Mesothelial cell of epicardium (in vitro differentiated cells): ENCODE measurements at regions not wholly inside any gene's neighbourhood (a gene's known extent, or its start where the extent isn't known, plus 50 kb on each side); places are given as distances from the start of the nearest gene placed in this dataset.
"Not testable (repeated sequence)": the region's sequence is repeated elsewhere in the genome, so short reads cannot be mapped to it uniquely, and the experiment has no call there.

ENCODE experiments used
- DNase-seq, 2 experiments: peaks; one replicate each; pipeline ENCODE4 v3.0.0; 2021; ENCODE audit warnings: low spot score in 2 of 2; ENCODE audit not compliant: unreplicated experiment in 2 of 2
- H3K27ac Mint-ChIP-seq: 2 replicates; pipeline ENCODE4 v1.8.0; 2021; ENCODE audit warnings: mixed read lengths
- H3K27me3 Mint-ChIP-seq: 2 replicates; pipeline ENCODE4 v1.8.0; 2021; ENCODE audit warnings: low read depth, mixed read lengths
- H3K36me3 Mint-ChIP-seq: 2 replicates; pipeline ENCODE4 v1.8.0; 2021; ENCODE audit warnings: mixed read lengths
- H3K4me1 Mint-ChIP-seq: 2 replicates; pipeline ENCODE4 v1.8.0; 2021; ENCODE audit warnings: mixed read lengths
- H3K4me3 Mint-ChIP-seq: 2 replicates; pipeline ENCODE4 v1.8.0; 2021; ENCODE audit warnings: mild to moderate bottlenecking, moderate library complexity, mixed read lengths
- H3K9me3 Mint-ChIP-seq: 2 replicates; pipeline ENCODE4 v1.8.0; 2021; ENCODE audit warnings: mixed read lengths
- TF ChIP-seq, protein P1 (sequence below): fragments of 200-600 bp; sonication (generic); IDR thresholded peaks from one replicate; pipeline ENCODE4 v1.5.0; 2021; ENCODE audit warnings: antibody characterized with exemption; ENCODE audit not compliant: unreplicated experiment

DNA sequence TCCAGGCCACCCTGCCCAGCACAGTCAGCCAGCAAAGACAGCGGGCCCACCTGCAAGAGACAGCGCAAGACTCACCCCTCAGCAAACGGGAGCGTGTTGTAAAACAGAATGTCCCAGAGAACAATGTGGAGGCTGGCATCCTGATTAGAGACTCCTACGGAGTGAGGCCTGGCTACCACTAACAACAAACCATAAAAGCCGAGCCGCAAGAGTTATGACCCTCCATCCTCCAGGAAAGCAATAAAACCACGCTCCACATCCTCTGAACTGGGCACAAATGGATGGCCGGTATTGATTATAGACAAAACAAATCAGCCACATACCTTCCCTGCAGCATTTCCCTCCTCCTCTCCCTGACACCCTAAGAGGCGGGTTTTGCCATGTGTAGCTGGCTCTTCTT, 75.8 kb upstream of the LIPC start:
- no peaks in the 10 kb centered on the region for H3K9me3 Mint-ChIP-seq
- H3K27me3 Mint-ChIP-seq: peaks cover 7% of the 10 kb centered on the region
- TF ChIP-seq, protein P1, sequence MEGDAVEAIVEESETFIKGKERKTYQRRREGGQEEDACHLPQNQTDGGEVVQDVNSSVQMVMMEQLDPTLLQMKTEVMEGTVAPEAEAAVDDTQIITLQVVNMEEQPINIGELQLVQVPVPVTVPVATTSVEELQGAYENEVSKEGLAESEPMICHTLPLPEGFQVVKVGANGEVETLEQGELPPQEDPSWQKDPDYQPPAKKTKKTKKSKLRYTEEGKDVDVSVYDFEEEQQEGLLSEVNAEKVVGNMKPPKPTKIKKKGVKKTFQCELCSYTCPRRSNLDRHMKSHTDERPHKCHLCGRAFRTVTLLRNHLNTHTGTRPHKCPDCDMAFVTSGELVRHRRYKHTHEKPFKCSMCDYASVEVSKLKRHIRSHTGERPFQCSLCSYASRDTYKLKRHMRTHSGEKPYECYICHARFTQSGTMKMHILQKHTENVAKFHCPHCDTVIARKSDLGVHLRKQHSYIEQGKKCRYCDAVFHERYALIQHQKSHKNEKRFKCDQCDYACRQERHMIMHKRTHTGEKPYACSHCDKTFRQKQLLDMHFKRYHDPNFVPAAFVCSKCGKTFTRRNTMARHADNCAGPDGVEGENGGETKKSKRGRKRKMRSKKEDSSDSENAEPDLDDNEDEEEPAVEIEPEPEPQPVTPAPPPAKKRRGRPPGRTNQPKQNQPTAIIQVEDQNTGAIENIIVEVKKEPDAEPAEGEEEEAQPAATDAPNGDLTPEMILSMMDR: no peak
- no peaks in the 10 kb centered on the region for H3K36me3 Mint-ChIP-seq
- DNase-seq: no peak
- no peak overlapping the region for H3K4me3 Mint-ChIP-seq
- no peak overlapping the region for H3K27ac Mint-ChIP-seq
- H3K4me1 Mint-ChIP-seq: peaks cover 7% of the 10 kb centered on the region

DNA sequence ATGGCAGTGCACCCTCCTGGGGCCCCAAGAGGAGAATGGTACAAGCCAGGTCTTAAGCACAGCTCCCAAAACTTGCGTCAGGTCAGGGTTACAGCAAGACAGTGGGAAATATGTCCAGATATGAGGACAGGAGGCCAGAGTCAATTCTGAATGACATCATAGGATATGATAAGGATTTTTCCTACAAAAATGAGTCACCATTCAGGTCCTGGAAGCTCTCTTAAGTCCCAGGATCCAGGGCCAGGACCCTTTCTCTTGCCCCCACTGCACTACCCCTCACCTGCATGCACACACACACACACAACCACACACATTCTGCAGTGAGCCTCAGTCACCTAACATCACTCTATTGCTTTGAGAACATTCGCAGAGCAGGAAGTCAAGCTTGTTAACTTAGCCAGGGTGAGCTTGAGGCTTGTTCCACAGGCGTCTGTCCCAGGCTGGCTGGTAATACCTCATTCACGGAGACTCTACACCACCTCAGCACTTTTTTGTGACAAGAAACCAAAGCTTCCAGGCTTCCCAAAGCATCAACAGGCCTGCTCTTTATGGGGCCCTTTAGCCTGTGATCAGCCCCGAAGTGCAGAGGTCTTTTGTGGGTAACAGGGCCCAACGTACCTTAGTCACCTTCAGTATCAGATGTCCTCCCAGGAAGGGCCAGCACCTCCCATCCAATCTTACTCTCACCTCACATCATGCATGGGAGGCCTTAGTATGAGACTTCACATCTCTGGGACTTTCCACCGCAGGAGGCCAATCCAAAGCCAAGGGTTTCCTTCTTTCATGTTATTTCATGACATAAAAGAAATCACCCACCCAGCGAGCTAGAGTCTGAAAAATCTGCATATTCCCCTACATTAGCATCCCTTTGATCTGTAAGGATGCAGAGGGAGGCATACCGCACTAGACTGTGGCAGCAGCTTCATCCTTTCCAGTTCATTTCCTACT, 74.0 kb upstream of the LIPC start:
- DNase-seq: no peak
- Mint-ChIP-seq H3K27ac (no peak overlapping the region), H3K9me3 (no peaks in the 10 kb centered on the region), H3K27me3 (peaks cover 7% of the 10 kb centered on the region), H3K36me3 (no peaks in the 10 kb centered on the region), H3K4me1 (peaks cover 14% of the 10 kb centered on the region), H3K4me3 (no peak overlapping the region)
- TF ChIP-seq, protein P1: no peak

DNA sequence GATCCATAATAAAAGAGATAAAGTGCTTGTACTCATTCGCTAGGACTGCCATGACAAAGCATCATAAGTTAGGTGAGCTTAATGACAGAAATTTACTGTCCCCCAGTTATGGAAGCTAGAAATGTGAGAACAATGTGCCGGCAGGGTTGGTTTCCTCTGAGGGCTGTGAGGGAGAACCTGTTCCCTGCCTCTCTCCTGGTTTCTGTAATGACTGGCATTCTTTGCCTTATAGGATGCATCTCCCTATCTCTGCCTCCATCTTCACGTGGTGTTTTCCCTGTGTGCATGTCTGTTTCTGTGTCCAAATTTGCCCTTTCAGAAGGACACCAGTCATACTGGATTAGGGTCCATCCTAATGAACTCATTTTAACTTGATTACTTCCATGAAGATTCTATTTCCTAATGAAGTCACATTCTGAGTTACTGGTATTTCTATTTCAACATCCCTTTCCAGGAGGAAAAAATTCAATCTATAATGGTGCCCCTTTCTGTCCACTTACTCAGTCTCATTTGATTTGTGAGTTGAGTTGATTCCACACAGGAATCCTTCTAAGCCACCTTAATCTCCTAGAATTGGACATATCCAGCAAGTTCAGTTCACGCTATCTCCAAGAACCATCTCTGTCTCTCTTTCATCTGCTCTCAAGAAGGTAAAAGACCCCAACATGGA, 71.2 kb upstream of the LIPC start:
- DNase-seq: no peak
- Mint-ChIP-seq H3K27me3 (peaks cover 2% of the 10 kb centered on the region), H3K27ac (peak overlapping the region; percentile 55), H3K9me3 (peaks cover 17% of the 10 kb centered on the region), H3K4me1 (peaks cover 14% of the 10 kb centered on the region), H3K4me3 (no peak overlapping the region), H3K36me3 (peaks cover 6% of the 10 kb centered on the region)
- TF ChIP-seq, protein P1: no peak

DNA sequence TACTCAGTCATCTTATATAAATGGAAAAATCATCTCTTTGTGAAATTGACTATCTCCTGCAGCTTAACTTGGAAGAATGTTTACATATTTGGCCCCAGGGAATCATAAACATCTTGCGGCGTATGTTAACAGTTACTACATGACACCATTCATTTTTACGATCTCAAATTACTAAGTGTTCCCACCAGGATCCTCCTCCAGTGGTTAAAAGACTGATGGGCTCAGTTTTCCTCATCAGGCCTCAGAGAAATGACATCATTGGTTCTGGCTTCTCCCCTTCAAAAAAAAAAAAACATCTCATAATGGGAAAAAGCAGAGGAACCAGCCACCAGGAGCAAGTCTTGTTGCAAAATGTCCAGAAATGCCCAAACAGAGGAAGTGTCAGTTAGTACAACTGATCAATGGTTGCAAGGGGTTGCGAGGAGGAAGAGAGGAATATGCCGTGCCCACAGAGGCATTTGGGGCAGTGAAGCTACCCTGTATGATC, 70.5 kb upstream of the LIPC start:
- TF ChIP-seq, protein P1: no peak
- no peak overlapping the region for H3K4me3 Mint-ChIP-seq
- DNase-seq: no peak
- H3K4me1 Mint-ChIP-seq: peaks cover 14% of the 10 kb centered on the region
- H3K27ac Mint-ChIP-seq: peak overlapping the region; percentile 55
- peaks cover 24% of the 10 kb centered on the region for H3K9me3 Mint-ChIP-seq
- H3K36me3 Mint-ChIP-seq: peaks cover 7% of the 10 kb centered on the region
- H3K27me3 Mint-ChIP-seq: peaks cover 2% of the 10 kb centered on the region

DNA sequence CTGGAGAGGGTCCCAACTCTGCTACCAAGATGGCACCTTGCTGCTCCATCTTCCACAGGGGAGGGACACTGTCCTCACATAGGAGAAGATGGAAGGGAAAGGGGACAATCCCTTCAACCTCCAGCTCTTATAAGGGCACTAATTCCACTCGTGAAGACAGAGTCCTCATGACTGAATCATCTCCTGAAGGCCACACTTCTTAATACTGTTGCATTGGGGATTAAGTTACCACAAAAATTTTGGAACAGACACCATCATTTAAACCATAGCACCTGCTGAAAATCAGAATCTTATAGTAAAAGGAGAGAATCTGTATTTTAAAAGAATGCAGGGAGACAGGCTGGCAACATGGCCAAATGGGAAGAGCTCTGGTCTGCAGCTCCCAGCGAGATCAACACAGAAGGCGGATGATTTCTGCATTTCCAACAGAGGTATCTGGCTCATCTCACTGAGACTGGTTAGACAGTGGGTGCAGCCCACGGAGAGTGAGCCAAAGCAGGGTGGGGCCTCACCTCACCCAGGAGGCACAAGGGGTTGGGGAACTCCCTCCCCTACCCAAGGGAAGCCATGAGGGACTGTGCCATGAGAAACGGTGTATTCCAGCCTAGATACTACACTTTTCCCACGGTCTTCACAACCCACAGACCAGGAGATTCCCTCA, 69.4 kb upstream of the LIPC start:
- TF ChIP-seq, protein P1: no peak
- Mint-ChIP-seq H3K9me3 (peaks cover 29% of the 10 kb centered on the region), H3K4me3 (no peak overlapping the region), H3K4me1 (peaks cover 14% of the 10 kb centered on the region), H3K36me3 (peaks cover 7% of the 10 kb centered on the region), H3K27me3 (peaks cover 2% of the 10 kb centered on the region), H3K27ac (no peak overlapping the region)
- DNase-seq: no peak

DNA sequence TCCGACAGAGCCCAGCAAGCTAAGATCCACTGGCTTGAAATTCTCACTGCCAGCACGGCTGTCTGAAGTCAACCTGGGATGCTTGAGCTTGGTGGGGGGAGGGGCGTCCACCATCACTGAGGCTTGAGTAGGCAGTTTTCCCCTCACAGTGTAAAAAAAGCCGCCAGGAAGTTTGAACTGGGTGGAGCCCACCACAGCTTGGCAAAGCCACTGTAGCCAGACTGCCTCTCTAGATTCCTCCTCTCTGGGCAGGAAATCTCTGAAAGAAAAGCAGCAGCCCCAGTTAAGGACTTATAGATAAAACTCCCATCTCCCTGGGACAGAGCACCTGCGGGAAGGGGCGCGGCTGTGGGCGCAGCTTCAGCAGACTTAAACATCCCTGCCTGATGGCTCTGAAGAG, 68.7 kb upstream of the LIPC start:
- H3K27ac Mint-ChIP-seq, DNase-seq, H3K4me3 Mint-ChIP-seq: not testable (repeated sequence)

DNA sequence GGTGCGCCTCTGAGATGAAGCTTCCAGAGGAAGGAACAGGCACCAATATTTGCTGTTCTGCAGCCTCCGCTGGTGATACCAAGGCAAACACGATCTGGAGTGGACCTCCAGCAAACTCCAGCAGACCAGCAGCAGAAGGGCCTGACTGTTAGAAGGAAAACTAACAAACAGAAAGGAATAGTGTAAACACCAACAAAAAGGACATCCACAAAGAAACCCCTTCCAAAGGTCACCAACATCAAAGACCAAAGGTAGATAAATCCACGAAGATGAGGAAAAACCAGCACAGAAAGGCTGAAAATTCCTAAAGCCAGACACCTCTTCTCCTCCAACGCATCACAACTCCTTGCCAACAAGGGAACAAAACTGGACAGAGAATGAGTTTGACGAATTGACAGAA, 68.1 kb upstream of the LIPC start:
- not testable (repeated sequence) for H3K36me3 Mint-ChIP-seq, H3K27ac Mint-ChIP-seq, DNase-seq, H3K27me3 Mint-ChIP-seq, H3K4me3 Mint-ChIP-seq
- H3K4me1 Mint-ChIP-seq: peaks cover 14% of the 10 kb centered on the region
- H3K9me3 Mint-ChIP-seq: peaks cover 35% of the 10 kb centered on the region

More for the DNA sequence above, 68.7 kb upstream of the LIPC start:
- peaks cover 33% of the 10 kb centered on the region for H3K9me3 Mint-ChIP-seq
- not testable (repeated sequence) for H3K27me3 Mint-ChIP-seq, H3K36me3 Mint-ChIP-seq
- peaks cover 14% of the 10 kb centered on the region for H3K4me1 Mint-ChIP-seq

DNA sequence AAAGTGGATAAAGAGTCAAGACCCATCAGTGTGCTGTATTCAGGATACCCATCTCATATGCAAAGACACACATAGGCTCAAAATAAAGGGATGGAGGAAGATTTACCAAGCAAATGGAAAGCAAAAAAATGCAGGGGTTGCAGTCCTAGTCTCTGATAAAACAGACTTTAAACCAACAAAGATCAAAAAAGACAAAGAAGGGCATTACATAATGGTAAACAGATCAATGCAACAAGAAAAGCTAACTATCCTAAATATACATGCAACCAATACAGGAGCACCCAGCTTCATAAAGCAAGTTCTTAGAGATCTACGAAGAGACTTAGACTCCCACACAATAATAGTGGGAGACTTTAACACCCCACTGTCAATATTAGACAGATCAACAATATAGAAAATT, 66.7 kb upstream of the LIPC start:
- H3K4me3 Mint-ChIP-seq, H3K27ac Mint-ChIP-seq, H3K36me3 Mint-ChIP-seq, H3K27me3 Mint-ChIP-seq, DNase-seq: not testable (repeated sequence)
- peaks cover 14% of the 10 kb centered on the region for H3K4me1 Mint-ChIP-seq
- peaks cover 35% of the 10 kb centered on the region for H3K9me3 Mint-ChIP-seq
